ENCODE measurements at regions not wholly inside any gene's neighbourhood (a gene's known extent, or its start where the extent isn't known, plus 50 kb on each side); places are given as distances from the start of the nearest gene placed in this dataset.

- intact Hi-C loops (cut with micrococcal nuclease) = no loop called here
Observed at GRCh38 chr6:18668994-18669393, 281.8 kb downstream of the RNF144B start.

- intact Hi-C loops (cut with micrococcal nuclease) = no loop called here
Observed at GRCh38 chr6:18672852-18673251, 285.7 kb downstream of the RNF144B start.

- intact Hi-C loops (cut with micrococcal nuclease) = no loop called here
Observed at GRCh38 chr6:18674346-18674745, 287.2 kb downstream of the RNF144B start.

- intact Hi-C loops (cut with micrococcal nuclease) = no loop called here
Observed at GRCh38 chr6:18675881-18676280, 288.7 kb downstream of the RNF144B start.

- intact Hi-C loops (cut with micrococcal nuclease) = no loop called here
Observed at GRCh38 chr6:18676548-18676947, 289.4 kb downstream of the RNF144B start.

- intact Hi-C loops (cut with micrococcal nuclease) = no loop called here
Observed at GRCh38 chr6:18680842-18681241, 293.7 kb downstream of the RNF144B start.

- intact Hi-C loops (cut with micrococcal nuclease) = no loop called here
Observed at GRCh38 chr6:18681832-18682503, 294.8 kb downstream of the RNF144B start.

GRCh38 chr6:18684343-18684742, 297.2 kb downstream of the RNF144B start:
- intact Hi-C loops (cut with micrococcal nuclease) = no loop called here

GRCh38 chr6:18692929-18693685, 306.0 kb downstream of the RNF144B start:
- intact Hi-C loops (cut with micrococcal nuclease) = no loop called here

- intact Hi-C loops (cut with micrococcal nuclease) = no loop called here
Observed at GRCh38 chr6:18693881-18694280, 306.7 kb downstream of the RNF144B start.

GRCh38 chr6:18703546-18703945, 316.4 kb downstream of the RNF144B start:
- intact Hi-C loops (cut with micrococcal nuclease) = no loop called here

GRCh38 chr6:18707714-18708439, 320.7 kb downstream of the RNF144B start:
- intact Hi-C loops (cut with micrococcal nuclease) = no loop called here

GRCh38 chr6:18712595-18712994, 325.4 kb downstream of the RNF144B start:
- intact Hi-C loops (cut with micrococcal nuclease) = no loop called here

- intact Hi-C loops (cut with micrococcal nuclease) = no loop called here
Observed at GRCh38 chr6:18720075-18720474, 332.9 kb downstream of the RNF144B start.

- intact Hi-C loops (cut with micrococcal nuclease) = no loop called here
Observed at GRCh38 chr6:18724056-18724455, 336.9 kb downstream of the RNF144B start.

- intact Hi-C loops (cut with micrococcal nuclease) = no loop called here
Observed at GRCh38 chr6:18725449-18725848, 338.3 kb downstream of the RNF144B start.

- intact Hi-C loops (cut with micrococcal nuclease) = no loop called here
Observed at GRCh38 chr6:18733921-18734550, 346.9 kb downstream of the RNF144B start.

GRCh38 chr6:18741741-18742140, 354.6 kb downstream of the RNF144B start:
- intact Hi-C loops (cut with micrococcal nuclease) = no loop called here

- intact Hi-C loops (cut with micrococcal nuclease) = no loop called here
Observed at GRCh38 chr6:18742406-18742805, 355.3 kb downstream of the RNF144B start.

GRCh38 chr6:18746727-18747126, 359.6 kb downstream of the RNF144B start:
- intact Hi-C loops (cut with micrococcal nuclease) = no loop called here

- intact Hi-C loops (cut with micrococcal nuclease) = no loop called here
Observed at GRCh38 chr6:18748314-18748713, 361.2 kb downstream of the RNF144B start.

All from T-helper 1 cell treated with Interleukin-12 subunit alpha and Interleukin-12 subunit beta and Interleukin-4 antibody, amounts not matched to agents 30 ng/mL and 1 ng/mL, for 36 hours (primary cell).